Dermis blood vessel endothelial cell (primary cell): ENCODE measurements at regions not wholly inside any gene's neighbourhood (a gene's known extent, or its start where the extent isn't known, plus 50 kb on each side); places are given as distances from the start of the nearest gene placed in this dataset.
"Not testable (repeated sequence)": the region's sequence is repeated elsewhere in the genome, so short reads cannot be mapped to it uniquely, and the experiment has no call there.

ENCODE experiments used
- DNase-seq: peaks from one replicate; pipeline ENCODE4 v3.0.0; 2010

- DNase-seq: no peak
These were observed 471.6 kb upstream of the LMO3 start for GRCh38 chr12:17077594-17077993.

GRCh38 chr12:17076811-17077210, 470.8 kb upstream of the LMO3 start:
- DNase-seq: no peak

- no peak for DNase-seq
These were observed 470.2 kb upstream of the LMO3 start for GRCh38 chr12:17076028-17076744.

DNA sequence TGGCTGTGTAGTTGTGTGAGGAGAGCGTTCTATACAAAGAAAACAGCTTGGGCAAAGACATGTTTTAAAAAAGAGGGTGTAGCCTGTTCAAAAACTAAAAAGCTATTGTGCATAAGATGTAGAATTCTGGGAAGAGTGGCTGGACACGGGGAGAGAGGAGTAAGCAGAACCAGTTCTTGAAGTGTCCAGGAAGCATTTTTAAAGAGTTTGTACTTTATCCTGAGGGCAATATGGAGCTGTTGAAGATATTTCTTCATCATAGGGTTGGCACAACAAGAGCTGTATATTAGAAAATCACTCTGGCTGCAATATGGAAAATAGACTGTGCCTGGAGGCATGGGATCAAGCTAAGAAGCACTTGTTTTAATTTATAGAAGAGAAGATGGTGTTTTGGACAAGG, 458.9 kb upstream of the LMO3 start:
- DNase-seq: no peak

- DNase-seq: no peak
These were observed 456.5 kb upstream of the LMO3 start for GRCh38 chr12:17062267-17063036.

DNA sequence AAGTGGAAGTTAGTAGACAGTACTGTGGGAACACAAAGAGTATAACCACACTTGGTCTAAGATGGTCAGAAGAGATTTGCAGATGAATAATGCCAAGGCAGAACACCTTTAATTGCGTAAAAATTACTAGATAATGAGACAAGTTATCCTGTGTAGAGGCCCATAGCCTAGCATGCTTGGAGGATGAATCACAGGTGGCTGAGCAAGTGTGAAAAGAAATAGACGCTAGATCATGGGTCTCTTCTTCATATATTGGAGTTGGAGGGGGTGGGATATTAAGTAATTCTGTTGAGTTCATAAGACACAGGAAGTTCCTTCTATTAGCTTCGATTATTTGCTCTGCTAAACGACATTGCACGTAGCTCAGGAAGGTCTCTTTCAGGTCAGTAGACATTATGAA, 454.3 kb upstream of the LMO3 start:
- no peak for DNase-seq

DNA sequence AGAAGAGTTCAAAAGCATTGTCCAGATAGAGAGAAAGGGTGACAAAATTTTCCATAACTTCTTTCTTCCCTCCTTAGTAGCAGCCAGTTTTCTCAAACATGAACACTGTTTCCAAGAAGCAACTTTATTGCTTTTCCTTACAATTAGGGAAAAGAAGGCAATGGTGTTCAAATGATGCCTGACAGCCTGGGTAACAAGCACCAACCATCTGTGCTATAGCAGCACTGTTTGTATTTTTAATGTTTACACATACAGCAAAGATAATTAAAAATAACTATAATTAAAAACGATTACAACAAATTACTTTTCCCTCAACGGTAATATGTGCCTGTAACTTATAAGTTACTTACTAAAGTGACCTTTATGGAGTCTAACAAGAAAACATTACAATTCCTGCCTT, 450.6 kb upstream of the LMO3 start:
- DNase-seq: no peak

- DNase-seq: no peak
These were observed 433.0 kb upstream of the LMO3 start for GRCh38 chr12:17038923-17039322.

- no peak for DNase-seq
These were observed 429.4 kb upstream of the LMO3 start for GRCh38 chr12:17035372-17035771.

- no peak for DNase-seq
These were observed 424.4 kb upstream of the LMO3 start for GRCh38 chr12:17030338-17030737.

DNA sequence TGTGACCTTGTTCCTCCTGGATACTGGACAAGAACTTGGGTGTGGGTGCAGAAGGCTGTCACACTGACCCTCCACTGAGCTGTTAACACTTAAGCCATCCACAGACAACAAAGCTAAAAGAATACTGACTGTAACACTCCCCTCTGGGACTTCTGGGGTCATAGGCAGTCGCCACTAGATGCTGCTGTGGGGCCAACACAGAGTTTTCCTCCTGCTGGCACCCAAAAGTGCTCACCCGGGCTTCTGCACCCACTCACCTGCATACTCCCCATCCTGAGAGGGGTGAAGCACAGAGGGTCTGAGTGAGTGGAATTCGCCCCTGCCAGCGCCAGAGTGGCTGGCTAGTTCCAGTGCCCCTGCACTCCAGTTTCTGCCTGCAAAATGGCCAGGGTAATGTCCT, 422.4 kb upstream of the LMO3 start:
- DNase-seq: no peak

GRCh38 chr12:17025424-17025823, 419.5 kb upstream of the LMO3 start:
- DNase-seq: not testable (repeated sequence)

DNA sequence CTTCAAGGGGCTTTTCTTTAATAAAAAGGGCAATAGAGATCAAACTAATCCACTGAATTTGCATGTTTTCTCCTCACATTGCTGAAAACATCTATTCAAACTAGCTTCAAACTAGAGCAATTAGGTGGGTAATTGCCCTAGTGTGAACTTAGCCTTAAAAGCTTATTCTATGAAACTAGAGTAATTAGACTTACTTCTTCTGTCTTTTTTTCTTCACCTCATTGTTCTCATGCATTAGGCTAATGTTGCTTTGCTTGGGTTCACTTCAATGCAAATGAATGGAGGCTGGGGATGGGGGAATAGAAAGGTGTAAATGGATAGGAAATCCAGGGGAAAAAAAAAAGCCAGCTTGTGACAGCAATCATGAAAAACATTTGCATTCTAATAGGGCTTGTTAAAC, 414.8 kb upstream of the LMO3 start:
- no peak for DNase-seq

DNA sequence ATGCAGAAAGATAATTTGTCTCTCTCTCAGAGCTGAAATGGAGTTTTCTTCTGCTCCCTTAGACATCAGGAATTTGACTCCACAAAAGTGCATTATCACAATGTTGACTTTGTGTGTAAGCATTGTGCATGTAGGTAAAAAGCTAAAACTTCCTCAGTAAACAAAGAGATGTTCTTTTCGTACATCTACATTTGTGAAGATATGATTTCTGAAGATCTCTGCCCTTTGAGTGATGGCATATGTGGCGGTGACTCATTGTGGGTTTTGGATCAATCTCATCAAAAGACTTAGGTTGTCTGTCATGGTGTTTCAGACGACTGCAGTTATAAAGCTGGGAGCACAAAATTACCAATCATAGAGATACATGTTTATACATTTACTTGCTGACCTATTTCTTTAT, 411.4 kb upstream of the LMO3 start:
- no peak for DNase-seq

- no peak for DNase-seq
These were observed 410.3 kb upstream of the LMO3 start for GRCh38 chr12:17016116-17016864.

DNA sequence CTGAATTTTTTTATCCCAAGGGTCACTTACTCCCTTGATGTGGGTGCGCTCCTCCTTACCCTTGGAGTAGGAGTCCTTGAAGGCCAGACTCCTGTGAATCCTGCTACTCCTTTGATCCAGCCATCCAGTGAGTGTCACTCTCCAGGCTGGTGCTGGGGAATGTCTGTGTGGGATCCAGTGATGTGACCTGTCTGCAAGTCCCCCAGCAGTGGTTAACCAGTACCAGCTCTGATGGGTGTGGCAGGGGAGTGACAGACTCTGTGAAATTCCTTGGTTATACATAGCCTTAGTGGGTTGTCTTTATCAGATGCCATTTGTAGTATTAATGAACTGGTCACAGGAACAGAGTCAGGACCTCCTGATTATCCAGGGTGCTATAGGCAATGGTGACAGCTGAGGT, 409.5 kb upstream of the LMO3 start:
- DNase-seq: no peak

- not testable (repeated sequence) for DNase-seq
These were observed 401.6 kb upstream of the LMO3 start for GRCh38 chr12:17007442-17008040.

DNA sequence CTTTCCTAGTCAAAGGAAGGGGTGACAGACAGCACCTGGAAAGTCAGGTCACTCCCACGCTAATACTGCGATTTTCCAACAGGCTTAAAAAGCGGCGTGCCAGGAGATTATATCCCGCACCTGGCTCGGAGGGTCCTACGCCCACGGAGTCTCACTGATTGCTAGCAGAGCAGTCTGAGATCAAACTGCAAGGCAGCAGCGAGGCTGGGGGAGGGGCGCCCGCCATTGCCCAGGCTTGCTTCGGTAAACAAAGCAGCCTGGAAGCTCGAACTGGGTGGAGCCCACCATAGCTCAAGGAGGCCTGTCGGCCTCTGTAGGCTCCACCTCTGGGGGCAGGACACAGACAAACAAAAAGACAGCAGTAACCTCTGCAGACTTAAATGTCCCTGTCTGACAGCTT, 392.6 kb upstream of the LMO3 start:
- DNase-seq: not testable (repeated sequence)

GRCh38 chr12:16984484-16984883, 378.5 kb upstream of the LMO3 start:
- no peak for DNase-seq

DNA sequence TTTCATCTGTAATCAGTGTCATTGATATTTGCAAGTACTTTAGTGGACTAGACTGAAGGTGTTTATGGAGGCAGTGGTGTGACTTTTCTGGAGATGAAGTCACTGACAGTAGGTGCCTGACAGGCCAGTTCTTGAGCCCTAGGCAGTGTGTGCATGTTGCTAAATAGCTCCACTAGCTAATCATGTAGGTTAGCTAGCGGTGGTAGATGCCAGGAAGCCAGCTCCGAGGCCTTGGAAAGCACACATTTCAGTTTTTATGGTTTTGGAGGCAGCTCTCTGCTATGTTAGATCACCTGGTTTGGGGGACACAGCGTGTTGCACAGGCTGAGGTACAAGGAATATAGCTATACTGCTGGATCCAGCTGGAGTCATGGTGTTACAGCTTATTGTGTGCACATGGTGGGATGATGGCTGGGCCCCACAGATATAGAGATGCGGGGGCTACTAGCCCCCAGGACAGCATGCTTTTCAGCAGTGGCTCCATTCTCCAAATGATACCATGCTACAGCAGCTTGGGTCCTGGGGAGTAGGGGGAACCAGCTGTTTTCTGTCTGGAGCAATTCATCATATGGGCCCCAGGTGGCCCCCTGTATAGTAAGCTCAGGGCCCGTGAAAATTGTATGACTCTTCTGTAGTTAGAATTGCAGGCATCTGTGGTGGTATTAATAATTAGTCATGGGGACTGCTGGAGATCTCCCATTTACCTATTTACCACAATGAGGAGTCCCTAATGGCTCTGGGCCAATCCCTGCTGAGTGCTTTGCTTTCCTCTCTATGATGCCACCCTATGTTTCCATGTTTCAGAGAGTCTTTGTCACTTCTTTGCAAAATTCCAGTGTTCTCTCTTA, 367.2 kb upstream of the LMO3 start:
- DNase-seq: no peak

GRCh38 chr12:16962889-16963288, 356.9 kb upstream of the LMO3 start:
- no peak for DNase-seq

GRCh38 chr12:16955083-16955657, 349.2 kb upstream of the LMO3 start:
- DNase-seq: no peak
